GM12892 (cell line): ENCODE measurements at regions not wholly inside any gene's neighbourhood (a gene's known extent, or its start where the extent isn't known, plus 50 kb on each side); places are given as distances from the start of the nearest gene placed in this dataset.

Experiments used
- POLR2A ChIP-seq: IDR thresholded peaks from 2 replicates; pipeline ENCODE4 v1.6.1; 2011; ENCODE audit warnings: low read depth, low read length, control low read depth
- POLR2AphosphoS5 ChIP-seq: IDR thresholded peaks from 2 replicates; pipeline ENCODE4 v1.6.1; 2011; ENCODE audit warnings: low read depth, low read length, control low read depth
- TAF1 ChIP-seq: IDR thresholded peaks from 2 replicates; pipeline ENCODE4 v1.6.1; 2011; ENCODE audit warnings: low read depth, mild to moderate bottlenecking, control low read depth, low read length, borderline replicate concordance

- TF ChIP-seq POLR2A (no peak), POLR2AphosphoS5 (no peak), TAF1 (no peak)
These were observed 228.9 kb upstream of the PRICKLE2 start for GRCh38 chr3:64454179-64454578.
